SKM-1 treated with dmso at 0.1 percent for 144 hours (cell line): ENCODE measurements at regions not wholly inside any gene's neighbourhood (a gene's known extent, or its start where the extent isn't known, plus 50 kb on each side); places are given as distances from the start of the nearest gene placed in this dataset.

Source experiments
- DNase-seq: peaks from one replicate; lab custom pipeline; 2025; ENCODE audit not compliant: unreplicated experiment; lab: John Stamatoyannopoulos, UW

DNA sequence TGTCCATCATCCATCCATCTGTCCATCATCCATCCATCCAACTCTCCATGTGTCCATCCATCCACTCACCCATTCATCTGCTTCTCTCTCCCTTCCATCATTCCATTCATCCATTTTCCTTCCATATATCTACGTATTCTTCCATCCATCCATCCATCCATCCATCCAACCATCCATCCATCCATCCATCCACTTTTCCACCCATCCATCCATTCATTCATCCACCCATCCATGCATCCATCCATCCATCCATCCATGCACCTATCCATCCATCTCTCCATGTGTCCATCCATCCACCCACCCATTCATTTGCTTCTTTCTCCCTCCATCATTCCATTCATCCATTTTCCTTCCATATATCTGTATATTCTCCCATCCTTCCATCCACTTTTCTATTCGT, 214.0 kb upstream of the RTL1 start:
- DNase-seq: no peak

DNA sequence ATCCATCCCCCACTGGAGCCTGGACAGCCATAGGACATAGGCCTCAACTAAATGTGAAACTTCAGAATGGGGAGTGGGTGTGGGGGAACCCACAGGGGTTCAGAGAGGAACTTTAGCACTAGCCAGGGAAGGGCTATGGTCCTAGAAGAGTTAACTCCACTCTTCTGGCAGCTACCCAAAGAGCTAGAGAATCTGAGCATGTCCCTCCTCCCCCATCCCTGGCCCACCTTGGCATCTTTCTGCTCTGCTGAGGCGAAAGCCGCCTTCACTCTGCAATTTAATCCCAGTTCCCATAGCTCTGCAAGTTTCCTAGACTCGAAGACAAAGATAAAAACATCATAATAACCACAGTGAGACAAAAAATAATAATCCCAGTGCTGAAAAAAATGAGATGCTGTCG, 214.7 kb upstream of the RTL1 start:
- no peak for DNase-seq

DNA sequence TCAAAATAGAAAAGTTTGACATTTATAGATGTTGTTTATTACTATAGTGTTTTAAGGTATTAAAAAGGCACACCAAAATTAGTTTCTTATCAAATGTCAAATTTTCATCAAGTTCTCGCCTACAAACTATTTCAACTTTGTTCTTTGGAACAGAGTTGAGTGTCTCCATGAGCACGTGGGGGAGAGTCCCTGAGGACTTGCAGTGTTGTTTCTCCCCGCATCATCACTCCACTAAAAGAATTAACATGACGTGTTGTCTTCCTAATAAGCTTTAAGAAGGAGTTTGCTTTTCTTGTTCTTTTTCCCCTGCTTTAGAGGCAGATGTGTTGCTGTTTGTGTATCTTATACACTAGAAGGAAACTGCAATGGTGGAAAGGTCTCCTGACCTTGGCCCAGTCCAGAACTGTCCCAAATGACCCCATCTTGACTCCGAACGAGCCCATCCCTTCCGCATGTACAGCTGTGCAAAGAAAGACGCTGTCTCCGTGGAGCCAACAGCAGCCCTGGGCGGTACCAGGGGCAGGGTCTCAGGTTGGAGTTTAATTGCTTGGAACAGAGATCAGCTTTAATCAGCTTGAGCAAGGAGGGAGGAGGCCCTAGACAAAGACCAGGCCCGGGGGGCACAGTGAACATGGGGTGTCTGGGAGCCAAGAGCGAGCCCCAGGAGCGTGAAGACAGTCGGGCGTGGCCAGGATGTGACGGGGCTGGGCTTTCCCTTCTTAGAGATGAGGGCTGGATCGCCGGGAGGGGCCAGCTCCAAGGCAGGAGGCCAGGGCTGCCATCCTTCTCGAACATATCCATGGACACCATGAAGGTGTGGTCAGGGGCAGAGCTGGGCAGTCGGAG, 215.4 kb upstream of the RTL1 start:
- no peak for DNase-seq

DNA sequence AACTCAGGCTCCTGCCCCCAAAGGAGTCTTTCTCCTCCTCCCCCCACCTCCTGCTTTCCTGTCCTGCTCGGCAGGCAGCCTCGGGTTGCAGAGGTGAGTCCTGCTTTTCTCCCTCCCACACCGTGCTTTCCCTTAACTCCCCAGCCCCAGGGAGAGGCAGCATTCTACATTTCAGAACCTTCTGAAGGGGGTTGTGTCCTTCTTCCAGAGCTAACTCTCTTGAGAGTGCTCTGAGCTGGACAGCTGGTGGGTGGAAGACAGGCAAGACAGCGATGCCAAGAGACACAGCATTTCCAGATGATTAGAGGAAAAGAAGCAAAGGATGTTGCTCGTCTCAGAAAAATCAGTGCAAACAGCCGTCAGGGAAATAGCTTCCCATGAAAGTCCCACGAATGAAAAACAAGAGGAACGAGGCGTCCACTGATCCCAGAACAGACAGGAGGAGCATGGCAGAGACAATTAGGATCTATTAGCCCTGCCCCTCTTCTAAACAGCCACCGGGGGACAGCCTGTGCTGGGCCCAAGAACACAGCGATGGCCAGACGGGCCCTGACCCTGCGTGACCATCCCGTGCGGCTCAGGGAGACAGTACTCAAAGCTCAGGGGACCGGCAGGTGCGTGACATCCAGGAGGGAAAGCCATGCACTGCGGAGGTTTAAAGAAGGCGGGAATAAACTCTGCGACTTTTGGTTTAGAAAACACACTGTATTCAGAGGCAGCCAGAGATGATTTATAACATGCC, 216.5 kb upstream of the RTL1 start:
- no peak for DNase-seq

DNA sequence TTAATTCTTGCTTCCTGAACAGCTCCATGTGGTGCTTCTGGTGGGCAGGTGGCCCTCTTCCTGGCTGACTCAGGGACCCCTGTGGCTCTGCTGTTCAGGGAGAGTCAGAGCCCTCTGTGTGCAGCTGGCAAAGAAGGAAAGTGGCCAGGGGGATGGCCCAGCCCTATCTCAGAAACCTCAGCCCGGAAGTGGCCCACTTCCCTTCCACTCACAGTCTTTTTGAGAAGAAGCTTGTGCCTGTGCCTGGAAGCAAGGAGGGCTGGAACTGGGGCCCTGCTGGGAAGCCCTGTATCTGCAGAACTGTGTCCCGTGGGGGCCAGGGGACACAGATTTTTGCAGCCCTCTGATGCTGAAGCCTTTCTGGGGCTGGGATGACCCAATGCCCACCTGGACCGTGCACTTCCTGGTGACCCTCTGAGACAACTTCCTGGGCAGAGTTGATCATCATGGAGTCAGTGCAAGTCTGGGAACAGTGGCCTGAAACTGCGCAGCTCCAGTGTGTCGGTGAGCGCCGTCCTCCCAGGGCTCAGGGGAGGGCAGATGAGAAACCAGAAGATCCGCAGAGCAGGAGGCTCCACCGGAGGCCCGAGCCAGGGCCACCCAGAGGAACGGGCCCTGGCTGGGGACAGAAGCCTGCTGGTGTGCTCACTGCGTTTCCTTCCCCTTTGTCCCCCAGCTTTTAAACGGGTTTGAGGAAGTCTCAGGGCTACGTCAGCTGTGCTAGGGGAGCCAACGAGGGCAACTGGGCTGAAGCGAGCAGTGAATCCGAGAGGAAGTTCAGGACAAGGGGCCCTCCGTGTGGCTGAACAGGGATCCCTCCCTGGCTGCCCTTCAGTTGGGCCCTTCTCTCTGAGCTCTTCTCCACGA, 217.4 kb upstream of the RTL1 start:
- DNase-seq: peak; percentile 66

DNA sequence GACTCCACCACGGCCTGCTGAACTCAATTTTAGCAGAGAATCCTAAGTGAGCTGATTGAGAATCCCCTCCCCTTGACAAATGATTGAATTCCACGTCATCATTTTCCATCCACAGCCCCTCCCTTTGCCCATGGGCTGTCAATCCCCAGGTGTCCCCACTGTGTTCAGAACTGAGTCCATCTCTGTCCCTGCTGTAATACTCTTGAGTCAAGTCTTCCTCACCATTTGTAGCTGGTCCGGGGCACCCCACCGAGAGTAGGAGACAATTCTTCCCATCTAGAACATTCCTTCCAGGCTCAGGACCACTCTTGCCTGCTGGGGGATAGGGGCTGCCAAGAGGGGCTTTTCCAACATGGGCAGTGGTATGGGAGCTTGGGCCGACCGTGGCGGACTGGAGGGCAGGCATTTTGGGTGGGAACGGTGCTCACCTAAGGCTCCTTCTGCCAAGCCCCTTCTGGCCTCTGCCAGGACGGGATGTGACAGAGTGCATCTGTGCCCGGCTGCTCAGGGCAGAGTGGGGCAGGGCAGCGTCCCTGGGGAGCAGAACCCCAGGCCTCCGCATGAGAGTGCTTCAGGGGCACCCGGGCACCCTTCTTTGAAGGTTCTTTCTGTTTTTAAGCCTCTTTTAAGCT, 218.1 kb upstream of the RTL1 start:
- no peak for DNase-seq

DNA sequence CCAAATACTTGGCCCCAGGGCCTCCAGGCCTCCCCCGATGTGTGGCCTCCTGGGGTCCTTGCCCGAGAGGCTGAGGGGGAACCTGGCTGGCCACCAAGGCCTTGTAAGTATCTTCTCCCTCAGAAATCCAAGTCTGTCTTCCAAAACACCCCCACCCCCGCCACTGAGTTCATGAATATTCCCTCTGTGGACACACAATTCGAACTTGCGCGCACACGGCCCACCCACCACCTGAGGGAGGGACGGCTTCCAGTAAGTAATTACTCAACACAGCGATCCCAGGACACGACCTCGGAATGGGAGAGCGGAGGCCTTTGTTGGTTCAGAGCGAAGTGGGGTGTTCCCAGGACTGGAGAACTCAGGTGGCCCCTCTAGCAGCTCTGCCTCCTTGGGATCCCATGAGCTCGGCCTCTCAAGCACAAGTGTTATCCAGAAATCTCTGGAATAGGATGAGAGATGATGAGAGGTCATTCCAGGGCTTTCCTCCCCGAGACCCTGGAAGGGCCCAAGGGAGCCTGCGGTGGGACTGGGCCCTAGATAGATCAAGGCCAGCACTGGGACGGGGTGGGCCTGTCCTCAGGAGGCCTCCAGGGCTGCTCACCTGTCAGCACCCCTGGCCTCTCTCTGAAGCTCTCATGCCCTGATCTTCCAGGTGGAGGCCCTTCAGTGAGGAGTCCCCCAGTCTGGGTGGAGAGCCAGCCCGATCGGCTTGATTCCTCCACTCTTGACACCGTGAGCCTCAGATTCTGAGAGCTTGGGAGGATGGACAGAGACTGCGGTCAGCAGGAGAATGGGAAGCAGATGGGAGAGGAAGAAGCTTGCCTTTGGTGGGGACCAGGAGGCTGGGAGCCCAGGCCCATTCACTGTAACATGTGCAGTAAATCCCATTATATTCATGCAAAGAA, 219.0 kb upstream of the RTL1 start:
- no peak for DNase-seq

DNA sequence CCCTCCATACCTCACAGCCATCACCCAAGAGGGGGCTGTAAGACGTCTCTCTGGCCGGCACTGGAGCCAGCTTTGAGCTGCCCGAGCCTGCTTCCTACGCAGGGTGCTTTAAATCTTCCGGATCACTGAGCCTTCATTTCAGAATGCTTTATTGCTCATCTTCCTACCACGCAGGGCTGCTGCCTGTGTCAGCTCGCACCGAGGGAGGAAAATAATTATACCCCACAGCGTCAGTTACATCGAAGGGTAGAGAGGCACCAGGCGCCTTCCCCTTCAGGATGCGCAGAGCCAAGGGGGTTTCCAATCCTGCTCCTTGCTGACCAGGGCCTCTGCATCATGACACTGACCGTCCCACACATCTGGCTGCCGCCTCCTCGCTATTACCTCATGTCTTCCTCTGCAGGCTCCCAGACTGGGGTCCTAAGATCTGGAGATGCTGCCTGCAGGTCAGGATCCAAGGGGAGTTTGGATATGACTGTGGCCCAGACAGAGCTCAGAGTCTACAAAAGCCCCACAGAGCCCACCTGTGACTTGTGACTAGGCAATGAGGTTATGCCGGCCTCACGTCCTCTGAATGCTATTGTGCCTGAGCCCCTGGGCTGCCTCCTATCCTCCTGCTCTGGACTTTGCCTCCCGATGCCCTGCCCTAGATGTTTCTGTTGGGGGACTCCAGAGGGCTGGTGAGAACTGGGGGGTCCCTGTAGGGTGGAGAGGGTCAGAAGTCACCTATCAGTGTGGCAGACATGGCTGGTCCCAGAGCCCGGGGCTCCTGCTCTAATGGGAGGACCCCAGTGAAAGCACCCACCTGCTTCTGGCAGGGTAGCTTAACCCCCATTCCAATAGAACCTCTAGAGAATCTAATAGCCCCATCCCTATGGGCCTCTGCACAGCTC, 220.3 kb upstream of the RTL1 start:
- no peak for DNase-seq

DNA sequence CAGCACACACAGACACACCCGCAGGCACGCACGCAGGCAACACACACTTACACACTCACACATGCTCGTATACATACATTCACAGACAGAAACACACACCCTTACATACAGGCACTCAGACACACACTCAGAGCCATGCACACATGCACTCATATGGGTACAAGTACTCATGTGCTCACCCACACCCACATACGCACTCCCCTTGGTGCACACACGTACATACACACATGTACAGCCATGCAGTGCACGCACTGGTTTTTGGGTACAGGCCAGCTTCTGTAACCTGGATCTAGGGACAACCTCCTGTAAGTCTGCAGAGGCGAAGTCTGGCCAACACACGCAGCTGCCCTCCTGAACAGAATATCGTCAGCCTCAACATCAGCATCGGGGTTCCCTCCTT, 221.3 kb upstream of the RTL1 start:
- no peak for DNase-seq

DNA sequence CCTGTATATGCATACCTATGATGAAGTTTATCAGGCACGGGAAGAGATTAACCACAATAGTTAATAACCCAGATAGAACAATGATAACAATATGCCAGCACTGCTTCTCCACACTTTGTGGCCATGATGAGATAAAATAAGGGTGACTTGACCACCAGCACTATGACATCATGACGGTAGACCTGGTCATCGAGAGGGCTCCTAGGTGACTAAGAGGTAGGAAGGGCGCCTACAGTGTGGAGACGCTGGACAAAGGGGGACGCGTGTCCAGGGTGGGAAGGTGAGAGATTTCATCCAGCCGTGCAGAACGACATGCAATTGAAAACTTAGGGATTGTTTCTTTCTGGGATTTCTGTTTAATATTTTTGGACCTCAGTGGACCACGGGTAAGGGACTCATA, 221.8 kb upstream of the RTL1 start:
- no peak for DNase-seq

DNA sequence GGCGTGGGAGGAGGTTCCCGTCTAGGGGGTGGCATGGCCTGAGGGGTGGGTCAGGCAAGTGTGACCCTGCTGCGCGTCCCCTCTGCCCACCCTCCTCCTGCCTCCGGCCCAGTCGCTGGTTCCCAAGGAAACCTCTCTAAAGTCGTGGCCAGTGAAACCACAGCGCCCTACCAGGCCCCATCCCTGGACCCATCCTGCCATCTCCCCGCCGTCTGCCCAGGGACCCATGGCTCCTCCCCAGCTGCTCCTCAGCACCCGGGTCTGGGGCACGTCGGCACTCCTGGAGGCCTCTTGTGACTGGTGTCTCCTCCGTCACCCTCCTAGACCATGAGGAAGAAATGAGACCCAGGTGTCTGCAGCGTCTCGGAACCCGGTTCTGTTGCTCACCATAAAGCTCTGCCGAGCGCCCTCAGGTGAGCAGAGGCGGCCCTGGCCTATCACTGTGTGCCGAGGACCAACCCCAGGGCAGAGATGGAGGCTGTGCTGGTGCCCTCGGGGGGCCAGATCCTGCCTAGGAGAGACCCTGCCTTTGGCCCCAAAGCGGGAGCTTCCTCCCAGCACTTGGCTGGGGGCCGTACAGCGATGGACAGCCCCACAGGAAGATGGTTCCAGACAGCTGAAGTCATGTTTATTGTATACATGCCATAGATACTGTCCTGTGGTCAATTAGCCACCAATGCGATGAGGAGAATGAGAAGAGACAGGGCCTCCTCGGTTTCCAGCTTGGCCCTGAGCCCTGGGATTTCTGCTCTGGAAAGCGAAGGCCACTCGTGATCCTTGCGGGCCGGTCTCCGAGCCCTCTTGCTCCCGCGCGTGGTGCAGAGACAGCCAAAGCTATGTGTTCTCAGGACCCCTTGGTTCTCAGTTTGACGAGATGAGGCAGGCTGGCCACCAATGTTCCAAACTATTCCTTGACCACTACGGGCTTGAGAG, 222.5 kb upstream of the RTL1 start:
- DNase-seq: no peak

DNA sequence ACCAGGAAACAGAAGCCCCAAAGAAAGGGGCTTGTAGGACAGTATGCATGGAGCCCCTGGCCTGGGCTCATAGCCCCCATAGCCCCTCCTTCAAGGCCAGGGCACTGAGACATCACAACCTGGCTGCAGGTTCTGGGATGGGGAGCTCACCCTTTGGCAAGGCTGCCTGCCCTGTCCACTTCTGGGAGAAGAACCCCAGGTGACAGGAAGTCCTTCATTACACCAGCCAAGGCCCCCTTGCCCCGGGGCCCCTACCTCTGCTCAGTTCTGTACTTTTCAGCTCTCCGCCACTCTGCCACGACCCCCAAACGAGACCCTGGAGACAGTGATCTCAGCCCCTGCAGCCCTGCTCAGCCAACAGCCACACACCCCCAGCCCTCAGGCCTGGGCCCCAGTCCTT, 223.2 kb upstream of the RTL1 start:
- DNase-seq: no peak

DNA sequence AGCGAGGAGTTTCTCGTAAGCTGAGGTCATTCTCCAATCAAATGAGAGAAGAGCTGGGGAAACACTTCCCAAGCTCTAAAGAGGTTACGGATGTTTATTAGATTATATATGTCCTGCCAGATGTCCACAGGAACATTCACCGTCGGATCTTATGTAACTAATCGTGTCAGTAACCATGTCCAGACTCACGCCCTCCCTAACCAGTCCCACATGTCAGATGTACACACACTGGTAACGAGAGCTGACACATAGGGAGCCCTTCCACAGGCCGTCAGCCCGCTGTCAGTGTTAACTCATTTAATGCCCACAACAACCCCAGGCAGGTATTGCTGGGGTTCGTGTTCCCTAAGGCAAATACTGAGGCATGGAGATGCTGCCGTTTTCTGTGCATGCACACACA, 223.7 kb upstream of the RTL1 start:
- DNase-seq: no peak

DNA sequence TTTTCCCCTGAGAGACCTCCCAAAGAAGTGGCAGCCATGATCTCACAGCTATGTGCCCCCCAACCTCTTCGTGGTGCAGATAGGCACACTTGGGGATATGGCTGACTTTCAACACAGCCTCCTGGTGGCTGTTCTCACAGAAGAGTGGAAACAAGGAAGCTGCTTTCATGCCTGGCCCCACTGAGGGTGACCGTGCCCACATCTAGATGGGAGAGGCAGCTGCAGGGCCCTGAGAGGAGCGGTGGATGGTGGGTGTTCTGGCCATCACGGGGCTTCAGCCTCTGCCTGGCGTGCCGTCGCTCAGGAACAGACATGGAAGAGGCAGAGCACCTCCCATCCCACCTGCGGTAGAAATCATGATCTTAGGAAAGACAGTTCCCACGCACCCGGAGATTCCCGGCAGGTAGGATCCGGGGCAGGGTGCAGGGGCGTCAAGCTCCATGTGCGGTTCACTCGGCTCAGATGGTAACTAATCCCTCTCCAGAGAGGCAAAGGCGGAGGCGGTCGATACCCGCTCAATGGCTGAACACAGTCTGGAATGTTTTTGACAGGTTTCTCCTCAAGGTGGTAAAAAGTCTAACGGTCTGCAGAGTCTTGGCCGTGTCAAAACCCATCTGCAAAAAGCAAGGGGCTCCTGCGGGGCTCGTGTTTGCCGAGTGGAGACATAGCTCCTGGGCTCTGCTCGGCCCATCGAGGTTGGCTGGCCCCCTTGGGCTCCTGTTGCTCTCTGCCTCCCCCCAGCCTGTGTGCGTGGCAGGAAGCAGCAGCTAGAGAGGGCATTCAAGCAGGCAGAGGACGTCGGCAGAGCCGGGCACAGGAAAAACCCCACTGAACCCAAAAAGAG, 225.2 kb upstream of the RTL1 start:
- DNase-seq: no peak

DNA sequence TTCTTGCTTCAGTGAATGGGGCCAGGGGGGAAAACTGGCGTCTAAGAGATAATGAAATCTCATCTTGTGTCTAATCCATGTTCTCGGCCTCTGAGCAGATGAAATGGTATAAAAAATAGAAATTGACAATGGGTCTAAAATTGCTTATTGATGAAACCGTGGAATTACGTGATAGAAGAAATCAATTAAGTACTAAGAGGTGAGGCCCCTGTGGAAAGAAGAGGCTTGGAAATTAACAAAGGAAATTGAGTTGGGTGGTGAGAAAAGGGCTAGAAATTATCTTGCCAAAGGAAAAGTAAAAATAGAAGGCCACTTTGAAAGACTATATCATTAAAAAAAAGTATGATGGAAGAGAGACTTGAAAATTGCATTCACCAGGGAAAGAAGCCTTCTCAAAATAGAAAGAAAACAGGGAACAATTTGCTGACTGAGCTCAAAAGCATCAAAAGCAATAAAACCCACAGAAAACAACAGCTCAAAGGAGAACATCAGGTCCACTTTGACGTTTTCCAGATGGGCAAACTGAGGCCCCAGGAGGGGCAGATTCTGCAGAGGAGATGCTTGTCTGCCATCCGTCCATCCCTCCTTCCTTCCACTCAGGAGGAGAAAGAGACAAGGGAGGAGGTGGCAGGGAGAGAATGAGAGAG, 226.1 kb upstream of the RTL1 start:
- no peak for DNase-seq

DNA sequence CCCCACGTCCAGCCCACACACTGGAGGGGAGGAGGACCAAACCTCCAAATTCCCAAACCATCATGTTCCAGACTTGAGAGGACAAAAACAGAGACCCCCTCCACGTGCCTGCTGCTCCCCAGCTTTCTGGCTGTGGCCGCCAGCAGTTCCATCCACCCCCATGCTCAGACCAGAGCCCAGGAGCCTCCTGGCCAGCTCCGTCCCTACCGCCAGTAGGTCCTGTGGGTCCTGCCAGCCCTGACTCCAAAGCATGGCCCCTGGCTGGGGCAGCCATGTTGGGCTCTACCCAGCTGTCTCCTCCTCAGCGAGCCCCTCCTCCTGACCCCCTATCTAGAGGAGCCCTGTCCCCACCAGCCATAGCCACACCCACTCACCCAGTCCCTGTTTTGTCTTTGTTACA, 227.3 kb upstream of the RTL1 start:
- no peak for DNase-seq

DNA sequence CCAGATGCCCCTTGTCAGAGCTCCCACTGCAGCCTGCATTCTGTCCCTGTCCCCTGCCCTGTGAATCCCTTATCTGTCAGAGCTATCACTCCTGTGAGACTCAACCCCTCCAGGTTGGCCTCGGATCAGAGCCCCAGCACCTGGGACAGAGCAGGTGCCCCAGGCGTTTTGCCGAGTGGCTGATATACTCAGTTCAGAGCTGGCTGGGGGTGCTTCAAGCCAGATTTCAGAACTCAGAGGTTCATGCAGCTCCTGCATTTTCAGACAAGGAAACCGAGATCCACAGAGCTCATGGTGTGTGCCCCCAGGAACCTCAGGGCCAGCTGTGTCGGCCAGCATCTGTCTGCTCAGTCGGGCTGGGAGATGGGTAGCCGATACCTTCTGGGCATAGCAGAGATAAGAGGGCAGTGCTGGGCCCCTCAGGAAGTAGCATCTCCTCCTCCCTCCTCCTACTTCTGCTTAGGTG, 228.0 kb upstream of the RTL1 start:
- DNase-seq: no peak
